ENCODE measurements at regions not wholly inside any gene's neighbourhood (a gene's known extent, or its start where the extent isn't known, plus 50 kb on each side); places are given as distances from the start of the nearest gene placed in this dataset.

DNA sequence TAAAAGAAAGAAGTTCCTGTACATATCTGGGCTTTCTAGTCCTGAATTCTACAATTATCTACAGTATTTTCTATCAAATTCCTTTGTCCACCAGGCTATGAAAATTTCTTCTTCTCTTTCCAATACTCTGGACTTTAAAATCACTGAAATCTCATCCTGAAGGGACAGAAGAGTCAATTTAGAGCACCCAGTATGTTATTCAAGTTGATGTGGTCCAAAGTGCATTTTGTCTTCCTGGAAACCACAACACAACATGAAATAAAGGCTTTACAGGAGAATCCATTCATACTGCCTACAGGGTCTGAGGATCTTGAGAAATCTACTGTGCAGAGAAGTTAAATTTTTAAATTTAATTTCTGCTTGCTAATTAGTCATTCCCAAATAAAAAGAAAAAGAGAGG is 94.9 kb upstream of the ADGRF1 start:
- Histone ChIP-seq H3K4me3 (ENCODE audit: low read depth, low read length) (no peak overlapping the region), H3K36me3 (ENCODE audit: control insufficient read depth, insufficient read depth, low read length) (no peaks in the 10 kb centered on the region), H3K9ac (ENCODE audit: low read length) (no peak overlapping the region), H3K27ac (ENCODE audit: low read depth, low read length) (no peak overlapping the region), H3K4me1 (ENCODE audit: control insufficient read depth, insufficient read depth, low read length) (peaks cover 55% of the 10 kb centered on the region), H3K9me3 (ENCODE audit: control insufficient read depth, insufficient read depth, low read depth, low read length) (no peaks in the 10 kb centered on the region), H3K27me3 (ENCODE audit: control insufficient read depth, insufficient read depth, low read length) (no peaks in the 10 kb centered on the region)

GRCh38 chr6:47135772-47136171 is 93.6 kb upstream of the ADGRF1 start:
- Histone ChIP-seq H3K27me3 (ENCODE audit: control insufficient read depth, insufficient read depth, low read length) (no peaks in the 10 kb centered on the region), H3K9ac (ENCODE audit: low read length) (no peak overlapping the region), H3K27ac (ENCODE audit: low read depth, low read length) (peak overlapping the region; percentile 75; the same call in 1 of the 2 replicates), H3K4me3 (ENCODE audit: low read depth, low read length) (no peak overlapping the region), H3K36me3 (ENCODE audit: control insufficient read depth, insufficient read depth, low read length) (no peaks in the 10 kb centered on the region), H3K9me3 (ENCODE audit: control insufficient read depth, insufficient read depth, low read depth, low read length) (no peaks in the 10 kb centered on the region), H3K4me1 (ENCODE audit: control insufficient read depth, insufficient read depth, low read length) (peaks cover 56% of the 10 kb centered on the region)

DNA sequence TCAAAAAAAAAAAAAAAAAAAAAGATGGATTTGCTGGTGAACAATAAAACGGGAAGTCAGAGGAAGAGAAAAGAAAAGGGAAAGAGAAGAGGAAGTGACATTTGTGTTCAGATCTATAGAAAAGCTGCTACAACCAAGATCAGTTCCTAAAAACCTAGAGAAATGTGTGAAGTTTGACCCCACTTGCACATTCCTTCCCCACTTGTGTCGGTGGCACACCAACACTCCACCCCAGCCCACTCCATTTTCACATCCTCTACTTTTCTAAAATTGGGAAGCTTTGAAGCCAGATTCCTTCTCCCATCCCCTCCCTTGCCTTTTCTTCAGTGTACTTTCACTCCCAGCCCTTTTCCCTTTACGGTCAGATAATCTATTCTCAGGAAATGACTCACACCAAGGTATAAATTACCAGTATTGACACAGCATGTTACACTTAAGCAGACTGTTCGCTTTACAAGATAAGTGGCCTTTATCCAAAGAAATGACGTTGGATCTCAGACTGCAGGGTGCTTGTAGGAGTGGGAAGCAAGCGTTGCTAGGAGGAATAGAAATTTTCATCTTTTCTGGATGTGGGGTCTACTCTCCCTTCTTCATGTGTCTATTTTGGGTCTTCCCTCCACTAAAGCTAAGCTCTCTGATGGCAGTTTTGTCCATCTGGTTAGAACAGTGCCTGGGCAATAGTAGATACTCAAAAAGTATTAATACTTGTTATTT is 92.5 kb upstream of the ADGRF1 start:
- H3K9ac ChIP-seq (ENCODE audit: low read length) = peak overlapping the region; percentile 51
- H3K4me1 ChIP-seq (ENCODE audit: control insufficient read depth, insufficient read depth, low read length) = peaks cover 60% of the 10 kb centered on the region
- H3K4me3 ChIP-seq (ENCODE audit: low read depth, low read length) = no peak overlapping the region; the same call in 1 of the 2 replicates
- H3K27ac ChIP-seq (ENCODE audit: low read depth, low read length) = peak overlapping the region; percentile 24; the same call in 1 of the 2 replicates
- no peaks in the 10 kb centered on the region for H3K9me3 ChIP-seq (ENCODE audit: control insufficient read depth, insufficient read depth, low read depth, low read length)
- H3K36me3 ChIP-seq (ENCODE audit: control insufficient read depth, insufficient read depth, low read length) = no peaks in the 10 kb centered on the region
- no peaks in the 10 kb centered on the region for H3K27me3 ChIP-seq (ENCODE audit: control insufficient read depth, insufficient read depth, low read length)

DNA sequence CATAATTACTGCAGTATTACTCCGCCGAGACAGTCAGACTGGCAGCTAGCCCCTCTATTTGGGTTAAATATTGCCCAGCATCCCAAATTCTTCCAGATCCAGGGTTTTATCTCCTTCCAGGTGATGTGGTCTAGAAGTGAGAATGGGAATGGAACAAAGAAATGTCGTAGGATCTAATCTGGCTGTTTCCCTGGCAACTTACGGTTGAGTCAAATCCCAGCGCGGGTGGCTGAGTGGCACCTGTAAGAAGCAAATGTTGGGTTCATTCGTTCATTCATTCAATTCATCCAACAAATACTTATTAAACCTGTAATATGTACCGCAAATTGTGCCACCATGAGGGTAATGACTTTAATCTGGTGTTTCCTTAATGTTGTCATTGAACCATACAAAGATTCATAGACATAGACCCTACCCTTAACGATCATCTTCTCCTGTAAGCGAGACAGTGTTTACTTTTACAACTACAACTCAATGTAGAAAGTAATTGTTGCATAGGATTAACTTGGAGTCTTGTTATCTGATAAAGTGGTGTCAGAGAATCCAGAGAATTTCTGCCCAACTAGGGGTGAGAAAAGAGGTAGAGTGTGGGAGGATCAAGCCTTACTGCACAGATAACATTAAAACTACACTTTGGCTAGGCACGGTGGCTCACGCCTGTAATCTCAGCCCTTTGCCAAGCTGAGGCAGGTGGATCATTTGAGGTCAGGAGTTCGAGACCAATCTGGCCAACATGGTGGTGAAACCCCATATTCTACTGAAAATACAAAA is 91.3 kb upstream of the ADGRF1 start:
- no peaks in the 10 kb centered on the region for H3K27me3 ChIP-seq (ENCODE audit: control insufficient read depth, insufficient read depth, low read length)
- H3K36me3 ChIP-seq (ENCODE audit: control insufficient read depth, insufficient read depth, low read length) = no peaks in the 10 kb centered on the region
- H3K9me3 ChIP-seq (ENCODE audit: control insufficient read depth, insufficient read depth, low read depth, low read length) = no peaks in the 10 kb centered on the region
- no peak overlapping the region for H3K9ac ChIP-seq (ENCODE audit: low read length)
- H3K4me1 ChIP-seq (ENCODE audit: control insufficient read depth, insufficient read depth, low read length) = peaks cover 57% of the 10 kb centered on the region
- no peak overlapping the region for H3K4me3 ChIP-seq (ENCODE audit: low read depth, low read length)
- H3K27ac ChIP-seq (ENCODE audit: low read depth, low read length) = no peak overlapping the region

DNA sequence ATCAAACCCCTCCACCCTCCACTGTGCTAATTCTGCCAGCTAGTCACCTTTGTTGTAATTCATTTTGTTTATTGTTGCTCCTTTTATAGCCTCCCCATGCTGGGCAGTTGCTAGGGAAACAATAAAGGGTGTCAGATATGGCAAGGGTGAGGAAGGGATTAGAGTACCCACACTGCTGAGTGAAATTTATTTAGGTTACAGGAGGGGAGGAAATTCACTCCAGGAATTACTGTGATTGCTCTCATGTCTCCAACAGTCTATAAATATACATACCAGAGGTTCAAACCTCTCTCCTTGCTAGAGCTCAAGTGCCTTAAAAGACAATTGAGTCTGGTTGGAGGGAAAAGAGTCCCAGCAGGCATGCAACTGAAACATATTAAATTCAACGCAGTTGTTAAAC is 90.6 kb upstream of the ADGRF1 start:
- H3K9me3 ChIP-seq (ENCODE audit: control insufficient read depth, insufficient read depth, low read depth, low read length) = no peaks in the 10 kb centered on the region
- peaks cover 50% of the 10 kb centered on the region for H3K4me1 ChIP-seq (ENCODE audit: control insufficient read depth, insufficient read depth, low read length)
- H3K27me3 ChIP-seq (ENCODE audit: control insufficient read depth, insufficient read depth, low read length) = no peaks in the 10 kb centered on the region
- no peaks in the 10 kb centered on the region for H3K36me3 ChIP-seq (ENCODE audit: control insufficient read depth, insufficient read depth, low read length)
- H3K9ac ChIP-seq (ENCODE audit: low read length) = peak overlapping the region; percentile 2
- H3K4me3 ChIP-seq (ENCODE audit: low read depth, low read length) = no peak overlapping the region
- H3K27ac ChIP-seq (ENCODE audit: low read depth, low read length) = no peak overlapping the region; the same call in 1 of the 2 replicates

- no peak overlapping the region for H3K4me3 ChIP-seq (ENCODE audit: low read depth, low read length)
- H3K27ac ChIP-seq (ENCODE audit: low read depth, low read length) = no peak overlapping the region
- no peak overlapping the region for H3K9ac ChIP-seq (ENCODE audit: low read length)
- H3K4me1 ChIP-seq (ENCODE audit: control insufficient read depth, insufficient read depth, low read length) = peaks cover 50% of the 10 kb centered on the region
- no peaks in the 10 kb centered on the region for H3K27me3 ChIP-seq (ENCODE audit: control insufficient read depth, insufficient read depth, low read length)
- no peaks in the 10 kb centered on the region for H3K9me3 ChIP-seq (ENCODE audit: control insufficient read depth, insufficient read depth, low read depth, low read length)
- no peaks in the 10 kb centered on the region for H3K36me3 ChIP-seq (ENCODE audit: control insufficient read depth, insufficient read depth, low read length)
Measured at GRCh38 chr6:47131773-47132172, 89.6 kb upstream of the ADGRF1 start.

- Histone ChIP-seq H3K27me3 (ENCODE audit: control insufficient read depth, insufficient read depth, low read length) (no peaks in the 10 kb centered on the region), H3K4me1 (ENCODE audit: control insufficient read depth, insufficient read depth, low read length) (peaks cover 40% of the 10 kb centered on the region), H3K9ac (ENCODE audit: low read length) (no peak overlapping the region), H3K4me3 (ENCODE audit: low read depth, low read length) (no peak overlapping the region), H3K27ac (ENCODE audit: low read depth, low read length) (no peak overlapping the region), H3K9me3 (ENCODE audit: control insufficient read depth, insufficient read depth, low read depth, low read length) (no peaks in the 10 kb centered on the region), H3K36me3 (ENCODE audit: control insufficient read depth, insufficient read depth, low read length) (no peaks in the 10 kb centered on the region)
Measured at GRCh38 chr6:47130086-47130485, 88.0 kb upstream of the ADGRF1 start.

- H3K4me1 ChIP-seq (ENCODE audit: control insufficient read depth, insufficient read depth, low read length) = peaks cover 32% of the 10 kb centered on the region
- no peak overlapping the region for H3K27ac ChIP-seq (ENCODE audit: low read depth, low read length)
- no peak overlapping the region for H3K9ac ChIP-seq (ENCODE audit: low read length)
- H3K4me3 ChIP-seq (ENCODE audit: low read depth, low read length) = no peak overlapping the region
- H3K36me3 ChIP-seq (ENCODE audit: control insufficient read depth, insufficient read depth, low read length) = no peaks in the 10 kb centered on the region
- no peaks in the 10 kb centered on the region for H3K9me3 ChIP-seq (ENCODE audit: control insufficient read depth, insufficient read depth, low read depth, low read length)
- H3K27me3 ChIP-seq (ENCODE audit: control insufficient read depth, insufficient read depth, low read length) = no peaks in the 10 kb centered on the region
Measured at GRCh38 chr6:47129129-47129528, 87.0 kb upstream of the ADGRF1 start.

DNA sequence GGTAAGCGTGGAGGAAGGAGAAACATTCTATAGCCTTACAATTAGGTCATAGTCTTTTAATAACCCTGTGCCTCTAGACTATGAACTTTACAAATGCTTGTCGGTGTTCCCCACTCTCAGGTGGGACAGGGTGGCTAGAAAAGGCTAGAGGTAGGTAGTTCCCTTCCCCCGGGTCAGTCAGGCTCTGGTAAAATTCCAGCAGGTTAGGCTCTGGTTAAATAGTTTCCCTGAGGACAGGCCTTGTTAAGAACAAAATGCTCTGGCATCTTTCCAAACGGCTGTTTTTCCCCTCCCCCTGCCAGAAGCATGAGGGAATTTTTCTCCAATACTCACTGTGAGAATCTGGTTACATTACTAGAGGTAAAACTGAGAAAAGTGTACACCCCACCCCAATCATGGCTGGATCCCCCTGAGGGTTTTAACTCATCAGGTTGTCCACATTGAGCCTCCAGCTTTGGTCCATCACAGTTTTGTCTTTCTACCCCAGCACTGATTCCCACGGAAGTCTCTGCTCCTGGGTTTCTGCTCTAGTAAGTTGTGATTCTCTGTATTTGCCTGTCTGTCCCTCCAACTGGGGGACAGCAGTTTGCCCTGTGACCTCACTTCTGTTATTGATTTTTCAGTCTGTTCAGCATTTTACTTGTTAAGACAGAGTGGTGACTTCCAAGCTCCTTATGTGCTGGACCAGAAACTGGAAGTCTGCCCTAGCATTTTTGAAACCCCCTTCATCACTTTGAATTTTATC is 84.7 kb upstream of the ADGRF1 start:
- H3K4me1 ChIP-seq (ENCODE audit: control insufficient read depth, insufficient read depth, low read length) = peaks cover 14% of the 10 kb centered on the region
- H3K36me3 ChIP-seq (ENCODE audit: control insufficient read depth, insufficient read depth, low read length) = no peaks in the 10 kb centered on the region
- H3K27me3 ChIP-seq (ENCODE audit: control insufficient read depth, insufficient read depth, low read length) = no peaks in the 10 kb centered on the region
- H3K27ac ChIP-seq (ENCODE audit: low read depth, low read length) = peak overlapping the region; percentile 10; the same call in 1 of the 2 replicates
- no peaks in the 10 kb centered on the region for H3K9me3 ChIP-seq (ENCODE audit: control insufficient read depth, insufficient read depth, low read depth, low read length)
- no peak overlapping the region for H3K9ac ChIP-seq (ENCODE audit: low read length)
- no peak overlapping the region for H3K4me3 ChIP-seq (ENCODE audit: low read depth, low read length)

DNA sequence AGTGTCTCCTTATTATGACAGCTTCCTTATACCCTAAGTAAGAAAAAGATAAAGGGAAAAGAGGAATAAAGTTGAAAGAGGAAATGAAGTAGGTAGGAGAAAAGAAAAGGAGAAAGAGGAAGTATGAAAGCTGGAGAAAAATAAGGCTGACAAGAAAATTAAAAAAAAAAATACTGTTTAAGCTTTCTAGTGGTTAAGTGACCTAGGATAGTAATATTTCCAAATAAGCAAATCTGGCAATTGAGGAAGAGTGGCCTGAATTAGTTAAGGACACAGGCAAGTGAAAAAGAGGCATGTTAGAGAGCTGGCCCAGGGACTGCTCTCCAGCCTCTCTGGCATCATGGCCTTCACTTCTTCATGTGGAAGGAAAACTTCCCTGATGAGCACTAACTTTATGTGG is 76.5 kb upstream of the ADGRF1 start:
- no peaks in the 10 kb centered on the region for H3K9me3 ChIP-seq (ENCODE audit: control insufficient read depth, insufficient read depth, low read depth, low read length)
- no peak overlapping the region for H3K9ac ChIP-seq (ENCODE audit: low read length)
- no peaks in the 10 kb centered on the region for H3K36me3 ChIP-seq (ENCODE audit: control insufficient read depth, insufficient read depth, low read length)

GRCh38 chr6:47117314-47117713 is 75.2 kb upstream of the ADGRF1 start:
- no peak overlapping the region for H3K4me3 ChIP-seq (ENCODE audit: low read depth, low read length)
- H3K27me3 ChIP-seq (ENCODE audit: control insufficient read depth, insufficient read depth, low read length) = no peaks in the 10 kb centered on the region
- H3K36me3 ChIP-seq (ENCODE audit: control insufficient read depth, insufficient read depth, low read length) = no peaks in the 10 kb centered on the region
- H3K27ac ChIP-seq (ENCODE audit: low read depth, low read length) = no peak overlapping the region
- H3K4me1 ChIP-seq (ENCODE audit: control insufficient read depth, insufficient read depth, low read length) = peaks cover 4% of the 10 kb centered on the region; the same call in 1 of the 2 replicates
- H3K9me3 ChIP-seq (ENCODE audit: control insufficient read depth, insufficient read depth, low read depth, low read length) = no peaks in the 10 kb centered on the region
- H3K9ac ChIP-seq (ENCODE audit: low read length) = no peak overlapping the region

More for the DNA sequence above, 76.5 kb upstream of the ADGRF1 start:
- Histone ChIP-seq H3K4me1 (ENCODE audit: control insufficient read depth, insufficient read depth, low read length) (no peaks in the 10 kb centered on the region), H3K27ac (ENCODE audit: low read depth, low read length) (no peak overlapping the region), H3K27me3 (ENCODE audit: control insufficient read depth, insufficient read depth, low read length) (no peaks in the 10 kb centered on the region), H3K4me3 (ENCODE audit: low read depth, low read length) (no peak overlapping the region)

Measured in HUES6 (cell line).